ENCODE measurements at regions not wholly inside any gene's neighbourhood (a gene's known extent, or its start where the extent isn't known, plus 50 kb on each side); places are given as distances from the start of the nearest gene placed in this dataset.

GRCh38 chr2:223180463-223180862 is 128.5 kb downstream of the KCNE4 start:
- TF ChIP-seq YY1 (IDR thresholded peaks at IDR 0.05) = no peak
- no peak for TF ChIP-seq CTCF (IDR thresholded peaks at IDR 0.05; ENCODE audit: low read depth, low read length, missing input control)
- no peak for TF ChIP-seq RXRA (IDR thresholded peaks at IDR 0.05)
- TF ChIP-seq REST (IDR thresholded peaks at IDR 0.05) = no peak
- no peak for TF ChIP-seq RAD21 (IDR thresholded peaks at IDR 0.05)
- no peak for TF ChIP-seq SP1 (IDR thresholded peaks at IDR 0.05)
- no peak for TF ChIP-seq GABPA (IDR thresholded peaks at IDR 0.05 in 1 of 2, conservative IDR thresholded peaks at IDR 0.05 in 1 of 2)
- TF ChIP-seq HNF4A (conservative IDR thresholded peaks at IDR 0.05) = no peak
- TF ChIP-seq TAF1 (conservative IDR thresholded peaks at IDR 0.05) = no peak
- TF ChIP-seq EGR1 (IDR thresholded peaks at IDR 0.05; ENCODE audit: low read depth in 2 of 2) = no peak
- no peak for TF ChIP-seq MAX (IDR thresholded peaks at IDR 0.05)

Measured in liver (tissue), 3 donors.